HCT116 (cell line): ENCODE measurements at regions not wholly inside any gene's neighbourhood (a gene's known extent, or its start where the extent isn't known, plus 50 kb on each side); places are given as distances from the start of the nearest gene placed in this dataset.

Experiments used
- CTCF ChIP-seq, 3 experiments: fragments of 200-600 bp in 1 of 3; sonication (generic) in 1 of 3; IDR thresholded peaks in 2 of 3; conservative IDR thresholded peaks in 1 of 3; 2 replicates each; pipeline ENCODE4 v1.5.1; 2012 to 2017; ENCODE audit warnings: low read depth in 2 of 3, low read length in 2 of 3, antibody characterized with exemption in 1 of 3, borderline replicate concordance in 1 of 3, control low read depth in 1 of 3, mild to moderate bottlenecking in 1 of 3, mixed read lengths in 1 of 3, mixed run types in 1 of 3, moderate library complexity in 1 of 3; ENCODE audit not compliant: insufficient read depth in 1 of 3
- EZH2 ChIP-seq: fragments of 200-600 bp; sonication (generic); IDR thresholded peaks from 2 replicates; pipeline ENCODE4 v1.6.1; 2017; ENCODE audit warnings: antibody characterized with exemption, mixed run types
- POLR2A ChIP-seq: IDR thresholded peaks from 2 replicates; pipeline ENCODE4 v1.7.0; 2011; ENCODE audit warnings: borderline replicate concordance; ENCODE audit not compliant: insufficient read depth, insufficient read length; ENCODE audit errors: extremely low read depth
- POLR2AphosphoS5 ChIP-seq: IDR thresholded peaks from 2 replicates; pipeline ENCODE4 v1.6.1; 2011; ENCODE audit warnings: mild to moderate bottlenecking, low read depth, low read length, moderate library complexity
- SIN3A ChIP-seq: IDR thresholded peaks from 2 replicates; pipeline ENCODE4 v1.6.1; 2012; ENCODE audit warnings: low read depth
- YY1 ChIP-seq: IDR thresholded peaks from 2 replicates; pipeline ENCODE4 v1.6.1; 2011; ENCODE audit warnings: low read length, low read depth, moderate library complexity, mild to moderate bottlenecking; ENCODE audit not compliant: insufficient replicate concordance; ENCODE audit errors: extremely low read depth
- ZFX ChIP-seq: fragments of 450-650 bp; IDR thresholded peaks from 2 replicates; pipeline ENCODE4 v1.6.1; 2017

- TF ChIP-seq CTCF (IDR thresholded peaks at IDR 0.05 in 2 of 3, conservative IDR thresholded peaks at IDR 0.05 in 1 of 3; ENCODE audit: borderline replicate concordance in 1 of 3, insufficient read depth in 1 of 3, low read depth in 2 of 3, low read length in 2 of 3) (no peak), YY1 (no peak), SIN3A (no peak), EZH2 (no peak), POLR2AphosphoS5 (no peak), POLR2A (no peak), ZFX (no peak)
Measured at GRCh38 chr10:37634351-37634880, 223.0 kb downstream of the ZNF248 start.
